ENCODE measurements at regions not wholly inside any gene's neighbourhood (a gene's known extent, or its start where the extent isn't known, plus 50 kb on each side); places are given as distances from the start of the nearest gene placed in this dataset.

GRCh38 chr6:22036275-22036674 is 260.6 kb downstream of the PRL start:
- TF ChIP-seq CTCF (IDR thresholded peaks at IDR 0.05) (no peak), POLR2A (IDR thresholded peaks at IDR 0.05) (no peak)

Data from breast epithelium (tissue), 3 donors.